ENCODE measurements at regions not wholly inside any gene's neighbourhood (a gene's known extent, or its start where the extent isn't known, plus 50 kb on each side); places are given as distances from the start of the nearest gene placed in this dataset.

DNA sequence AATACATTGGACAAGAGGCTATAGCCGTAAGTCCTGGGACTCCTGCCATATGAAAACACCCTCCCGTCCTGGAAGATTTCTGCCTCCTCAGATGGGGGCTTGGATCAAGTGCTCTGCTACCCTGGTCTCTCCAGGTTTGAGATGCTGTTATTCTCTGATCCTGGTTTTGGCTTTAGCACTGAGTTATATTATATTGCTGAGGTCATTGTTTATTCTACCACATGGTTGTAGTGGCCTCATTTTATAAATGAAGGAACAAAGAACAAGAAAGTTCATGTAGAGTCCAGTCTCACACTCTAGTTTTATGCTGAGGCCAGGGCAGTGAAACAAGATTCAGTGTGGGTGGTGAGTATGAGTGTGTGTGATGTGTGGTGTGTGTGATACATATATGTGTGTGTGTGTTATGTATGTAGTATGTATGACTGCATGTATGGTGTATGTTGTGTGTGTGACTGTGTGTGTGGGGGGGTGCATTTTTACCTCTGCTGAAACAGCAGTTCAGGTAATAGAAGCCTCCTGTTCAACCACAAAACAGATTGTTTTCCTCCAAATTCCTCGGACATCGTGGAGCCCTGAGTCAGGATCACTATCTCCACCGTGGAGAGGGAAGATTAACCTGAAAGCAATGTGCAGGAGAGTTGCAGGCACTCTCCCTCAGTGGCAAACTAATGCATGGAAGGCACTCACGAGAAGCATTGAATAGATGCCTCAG lies 80.7 kb downstream of the C7orf25 start:
- TF ChIP-seq POLR2A (IDR thresholded peaks at IDR 0.05) = no peak
- TF ChIP-seq, protein P1, sequence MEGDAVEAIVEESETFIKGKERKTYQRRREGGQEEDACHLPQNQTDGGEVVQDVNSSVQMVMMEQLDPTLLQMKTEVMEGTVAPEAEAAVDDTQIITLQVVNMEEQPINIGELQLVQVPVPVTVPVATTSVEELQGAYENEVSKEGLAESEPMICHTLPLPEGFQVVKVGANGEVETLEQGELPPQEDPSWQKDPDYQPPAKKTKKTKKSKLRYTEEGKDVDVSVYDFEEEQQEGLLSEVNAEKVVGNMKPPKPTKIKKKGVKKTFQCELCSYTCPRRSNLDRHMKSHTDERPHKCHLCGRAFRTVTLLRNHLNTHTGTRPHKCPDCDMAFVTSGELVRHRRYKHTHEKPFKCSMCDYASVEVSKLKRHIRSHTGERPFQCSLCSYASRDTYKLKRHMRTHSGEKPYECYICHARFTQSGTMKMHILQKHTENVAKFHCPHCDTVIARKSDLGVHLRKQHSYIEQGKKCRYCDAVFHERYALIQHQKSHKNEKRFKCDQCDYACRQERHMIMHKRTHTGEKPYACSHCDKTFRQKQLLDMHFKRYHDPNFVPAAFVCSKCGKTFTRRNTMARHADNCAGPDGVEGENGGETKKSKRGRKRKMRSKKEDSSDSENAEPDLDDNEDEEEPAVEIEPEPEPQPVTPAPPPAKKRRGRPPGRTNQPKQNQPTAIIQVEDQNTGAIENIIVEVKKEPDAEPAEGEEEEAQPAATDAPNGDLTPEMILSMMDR (IDR thresholded peaks at IDR 0.05) = no peak

Measured in transverse colon (tissue), 3 donors.